HS-5 (cell line): ENCODE measurements at regions not wholly inside any gene's neighbourhood (a gene's known extent, or its start where the extent isn't known, plus 50 kb on each side); places are given as distances from the start of the nearest gene placed in this dataset.

Experiments used
- DNase-seq: peaks from one replicate; pipeline ENCODE4 v3.0.0-alpha.2; 2012; ENCODE audit warnings: low read depth

DNA sequence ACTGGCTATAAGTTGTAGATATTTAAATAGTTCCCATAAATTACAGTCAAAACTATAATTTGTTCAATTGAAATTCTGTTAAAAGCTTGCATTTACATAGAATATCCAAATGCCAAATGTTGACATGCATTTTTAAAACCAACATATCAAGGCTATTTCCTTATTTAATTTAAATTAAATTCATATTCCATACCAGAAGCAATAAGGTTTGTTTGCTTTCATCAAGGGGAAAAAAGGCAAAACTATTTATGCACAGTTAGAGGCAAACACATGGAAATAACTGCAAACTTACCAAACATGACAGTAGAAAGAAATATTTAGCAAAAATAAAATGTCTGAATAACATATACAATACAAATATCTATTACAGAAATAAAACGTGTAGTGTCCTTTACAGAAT lies 1581.2 kb upstream of the TENM4 start:
- no peak for DNase-seq

- no peak for DNase-seq
Measured at GRCh38 chr11:81010631-81011030, 1569.8 kb upstream of the TENM4 start.

- DNase-seq, result no peak
Measured at GRCh38 chr11:81007046-81007445, 1566.2 kb upstream of the TENM4 start.

- DNase-seq, result peak; percentile 91
Measured at GRCh38 chr11:81005595-81005994, 1564.8 kb upstream of the TENM4 start.

DNA sequence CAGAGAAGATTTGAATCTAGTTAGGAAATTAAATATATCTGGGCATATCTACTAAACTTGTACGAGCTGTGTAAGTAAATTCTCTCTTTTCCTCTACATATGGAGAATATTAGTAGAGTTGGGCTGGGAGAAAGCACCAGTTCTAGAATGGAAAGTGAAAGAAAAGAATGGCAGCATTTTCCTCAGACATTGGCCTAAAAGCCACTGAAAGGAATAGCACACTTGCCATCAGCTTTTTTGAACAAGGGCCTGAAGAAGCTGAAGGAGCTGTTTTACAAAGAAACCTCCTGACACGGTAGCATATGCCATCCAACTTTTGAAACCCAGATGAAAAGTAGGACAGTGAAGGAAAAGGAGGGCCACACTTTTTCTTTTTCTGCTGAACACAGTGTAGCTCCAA lies 1563.7 kb upstream of the TENM4 start:
- DNase-seq, result no peak

DNA sequence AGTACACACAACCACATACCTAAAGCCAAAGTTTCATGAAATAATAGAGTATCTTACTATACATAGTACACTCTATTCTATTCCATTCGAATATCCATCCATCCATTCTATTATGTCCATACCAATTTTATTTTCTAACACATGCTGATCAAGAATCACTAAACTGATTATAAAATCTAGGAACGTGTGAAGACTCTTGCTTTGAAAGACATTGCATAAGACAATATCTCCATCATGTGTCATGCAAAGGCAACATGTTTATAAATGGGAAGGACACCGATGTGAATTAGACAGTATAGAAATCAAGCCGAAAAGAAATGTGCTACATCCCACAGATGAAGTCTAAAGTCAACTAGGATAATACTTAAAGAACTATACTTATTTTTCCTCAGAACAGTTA lies 1561.5 kb upstream of the TENM4 start:
- no peak for DNase-seq

GRCh38 chr11:81000735-81001134 lies 1559.9 kb upstream of the TENM4 start:
- no peak for DNase-seq

DNA sequence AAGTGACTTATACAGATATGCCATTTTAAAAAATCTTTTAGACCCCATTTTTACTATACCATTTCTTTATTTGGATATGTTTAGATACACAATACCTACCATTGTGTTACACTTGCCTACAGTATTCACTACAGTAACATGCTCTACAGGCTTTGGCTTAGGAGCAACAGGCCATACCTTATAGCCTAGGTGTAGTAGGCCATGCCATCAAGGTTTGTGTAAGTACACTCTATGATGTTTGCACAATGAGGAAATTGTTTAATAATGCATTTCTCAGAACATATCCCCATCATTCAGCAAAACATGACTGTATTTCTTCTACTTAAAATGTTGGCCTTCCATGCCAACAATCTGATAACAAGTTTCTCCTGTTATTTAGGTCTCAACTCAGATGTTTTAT lies 1559.5 kb upstream of the TENM4 start:
- DNase-seq, result no peak

DNA sequence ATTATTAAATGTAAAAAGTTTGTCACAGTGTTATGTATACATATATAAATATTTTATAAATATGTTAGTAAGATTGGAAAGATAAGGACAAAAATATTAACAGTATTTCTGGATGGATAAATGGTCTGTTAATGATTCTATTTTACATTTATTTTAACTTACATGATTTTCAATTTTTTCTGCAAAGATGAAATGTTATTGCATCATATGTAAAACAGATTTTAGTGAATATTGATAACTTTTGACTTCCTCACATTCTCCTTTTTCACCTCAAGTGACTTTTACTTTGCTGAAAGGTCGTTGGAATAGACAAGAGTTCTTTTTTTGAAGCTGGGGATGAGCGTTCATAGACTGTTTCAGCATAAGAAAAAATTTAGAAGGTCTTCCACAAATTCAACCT lies 1554.7 kb upstream of the TENM4 start:
- no peak for DNase-seq

GRCh38 chr11:80993536-80993935 lies 1552.7 kb upstream of the TENM4 start:
- no peak for DNase-seq

DNA sequence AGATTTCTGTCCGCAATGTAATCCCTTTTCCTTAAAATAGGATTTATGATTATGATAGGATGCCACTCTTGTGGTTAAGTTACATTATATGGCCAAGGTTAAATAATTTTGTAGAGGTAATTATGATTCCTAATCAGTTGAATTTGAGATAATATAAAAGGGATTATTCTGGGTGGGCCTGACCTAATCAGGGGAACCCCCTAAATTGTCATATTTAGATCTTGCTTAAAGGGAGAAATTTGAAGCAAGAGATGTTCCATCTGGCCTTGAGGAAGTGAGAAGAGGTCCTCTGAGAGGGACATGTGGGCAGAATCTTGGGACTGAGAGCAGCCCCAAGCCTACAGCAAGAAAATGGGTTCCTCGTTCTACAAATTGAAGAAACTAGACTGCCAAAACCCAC lies 1550.1 kb upstream of the TENM4 start:
- DNase-seq, result no peak

DNA sequence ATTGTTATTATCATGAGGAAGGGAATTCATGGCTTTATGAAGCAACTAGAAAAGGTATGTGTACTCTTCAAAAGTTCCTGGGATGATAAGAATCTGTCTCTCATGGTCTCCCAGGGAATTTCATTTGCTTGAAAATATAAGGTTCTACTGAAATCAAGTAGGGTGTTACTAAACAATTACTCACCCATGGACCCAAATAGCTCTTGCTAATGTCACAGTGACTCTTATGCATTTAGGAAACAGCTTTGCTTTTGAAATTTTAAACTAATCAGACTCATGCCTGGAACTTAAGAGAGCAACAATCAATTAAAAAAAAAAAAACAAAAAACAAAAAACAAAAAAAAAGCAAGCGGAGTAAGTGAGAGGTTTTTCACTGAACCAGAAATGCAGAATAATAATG lies 1546.3 kb upstream of the TENM4 start:
- no peak for DNase-seq

- DNase-seq, result no peak
Measured at GRCh38 chr11:80986421-80987074, 1545.7 kb upstream of the TENM4 start.

DNA sequence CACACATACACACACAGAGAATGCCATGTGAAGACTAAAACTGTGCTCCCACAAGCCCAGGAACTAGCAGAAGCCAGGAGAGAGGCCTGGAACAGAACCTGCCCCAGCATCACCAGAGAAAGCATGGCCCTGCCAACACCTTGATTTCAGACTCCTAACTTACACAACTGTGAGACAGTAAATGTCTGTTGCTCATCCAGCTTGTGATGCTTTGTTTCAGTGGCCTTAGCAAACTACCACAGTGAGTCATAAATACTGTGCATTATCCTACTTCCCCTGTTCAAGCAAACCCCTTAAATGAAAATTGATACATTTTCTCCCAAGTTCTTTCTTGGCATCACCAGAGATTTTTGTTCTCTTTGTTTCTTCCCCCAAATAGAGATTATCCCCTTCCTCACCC lies 1539.4 kb upstream of the TENM4 start:
- DNase-seq, result peak; percentile 64

DNA sequence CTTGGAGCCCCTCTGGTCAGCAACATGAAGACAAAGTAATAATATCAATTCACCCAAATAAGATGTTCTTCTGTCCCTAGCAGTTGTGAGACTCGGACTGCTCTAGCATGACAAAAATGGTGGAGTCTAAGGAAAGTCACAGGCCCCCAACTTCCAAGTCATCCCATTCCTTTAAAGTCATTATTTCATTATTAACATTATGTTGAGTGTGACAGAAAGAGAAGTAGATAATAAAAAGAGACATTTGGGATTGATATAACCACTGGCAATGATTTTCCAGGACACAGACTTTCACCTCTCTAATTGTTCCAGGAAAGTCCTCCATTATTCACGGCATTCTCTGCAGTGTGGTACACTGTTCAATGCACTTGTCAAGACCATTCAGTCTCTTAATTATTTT lies 1533.0 kb upstream of the TENM4 start:
- DNase-seq, result no peak

DNA sequence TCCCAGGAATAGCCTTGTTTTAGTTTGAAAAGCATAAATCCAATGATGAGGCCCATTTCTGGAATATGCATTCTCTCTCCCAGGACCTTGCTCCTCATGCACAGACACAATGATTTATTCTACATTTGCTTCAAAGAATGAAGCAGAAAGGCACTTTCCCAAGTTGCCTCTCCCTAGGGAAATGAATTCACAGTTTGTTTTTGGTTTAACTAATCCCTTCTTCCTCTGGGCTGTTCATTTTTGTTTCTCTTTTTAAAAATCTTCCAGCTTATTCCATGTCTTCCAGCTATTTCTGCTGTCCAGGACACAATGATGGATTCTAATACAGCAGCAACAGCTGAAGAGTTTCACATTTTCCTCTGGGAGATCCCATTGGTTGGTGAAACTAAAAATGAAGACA lies 1529.2 kb upstream of the TENM4 start:
- no peak for DNase-seq

DNA sequence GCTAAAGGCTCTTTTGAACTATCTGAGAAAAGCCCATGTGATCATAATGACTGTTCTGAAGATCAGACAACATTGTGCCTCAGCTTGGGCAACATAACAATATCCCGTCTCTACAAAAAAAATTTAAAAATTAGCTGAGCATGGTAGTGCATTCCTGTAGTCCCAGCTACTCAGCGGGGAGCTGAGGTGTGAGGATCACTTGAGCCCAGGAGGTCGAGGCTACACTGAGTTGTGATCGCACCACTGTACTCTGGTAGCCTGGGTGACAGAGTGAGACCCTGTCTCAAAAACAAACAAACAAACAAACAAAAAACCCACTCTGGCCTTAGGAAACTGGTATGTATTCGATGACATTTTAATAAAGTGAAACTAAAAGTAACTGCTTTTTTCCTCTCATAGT lies 1526.8 kb upstream of the TENM4 start:
- no peak for DNase-seq

DNA sequence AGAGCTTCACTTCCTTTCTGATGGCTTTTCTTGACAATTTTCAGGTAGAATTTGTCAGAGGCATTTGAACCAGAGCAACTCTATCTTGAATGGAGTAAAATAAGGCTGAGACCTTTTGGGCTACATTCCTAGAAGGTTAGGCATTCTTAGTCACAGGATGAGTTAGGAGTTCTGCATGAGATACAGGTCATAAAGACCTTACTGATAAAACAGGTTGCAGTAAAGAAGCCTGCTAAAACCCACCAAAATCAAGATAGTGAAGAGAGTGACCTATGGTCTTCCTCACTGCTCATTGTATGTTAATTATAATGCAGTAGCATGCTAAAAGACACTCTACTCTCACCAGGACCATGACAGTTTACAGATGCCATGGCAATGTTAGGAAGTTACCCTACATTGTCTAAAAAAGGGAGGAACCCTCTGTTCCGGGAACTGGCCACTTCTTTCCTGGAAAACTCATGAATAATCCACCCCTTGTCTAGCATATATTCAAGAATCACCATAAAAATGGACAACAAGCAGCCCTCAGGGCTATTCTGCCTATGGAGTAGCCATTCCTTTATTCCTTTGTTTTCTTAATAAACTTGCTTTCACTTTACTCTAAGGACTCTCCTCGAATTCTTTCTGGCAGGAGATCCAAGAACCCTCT lies 1519.7 kb upstream of the TENM4 start:
- no peak for DNase-seq

DNA sequence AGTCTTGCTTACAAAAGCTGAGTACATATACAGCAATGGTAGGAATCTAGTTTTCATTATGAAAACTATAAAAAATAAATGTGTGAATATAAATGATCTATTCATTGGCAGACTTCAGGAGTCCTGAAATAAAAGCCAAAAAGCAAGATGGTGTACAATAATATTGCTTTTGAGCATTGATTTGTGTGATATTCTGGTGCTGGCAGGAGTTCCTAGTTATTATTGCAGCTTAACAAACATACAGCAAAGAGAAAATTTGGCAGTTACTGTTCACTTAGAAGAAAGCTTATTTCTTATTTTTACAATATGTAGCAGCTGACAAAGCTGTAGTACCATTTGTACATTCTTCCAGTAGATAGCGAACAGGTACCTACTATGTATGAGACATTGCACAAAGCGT lies 1518.9 kb upstream of the TENM4 start:
- no peak for DNase-seq

- no peak for DNase-seq
Measured at GRCh38 chr11:80958987-80959386, 1518.2 kb upstream of the TENM4 start.

DNA sequence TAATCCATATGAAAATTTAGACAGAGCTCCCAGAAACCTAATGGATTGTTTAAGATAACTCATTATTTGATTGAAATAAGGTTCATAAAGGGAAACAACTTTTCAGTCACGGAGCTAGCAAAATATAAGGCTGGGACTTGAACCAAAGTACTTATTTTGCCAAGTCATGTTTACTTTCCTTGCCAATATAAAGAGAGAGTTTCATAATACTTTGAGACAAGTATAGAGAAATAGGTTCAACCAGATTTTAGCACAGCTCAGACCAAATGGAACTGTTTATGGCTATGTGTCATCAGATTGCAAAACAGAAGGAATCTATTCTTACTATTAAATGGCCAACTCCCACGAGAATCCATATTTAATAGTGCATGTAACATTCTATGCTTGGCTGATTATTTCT lies 1517.5 kb upstream of the TENM4 start:
- DNase-seq, result peak; percentile 76

DNA sequence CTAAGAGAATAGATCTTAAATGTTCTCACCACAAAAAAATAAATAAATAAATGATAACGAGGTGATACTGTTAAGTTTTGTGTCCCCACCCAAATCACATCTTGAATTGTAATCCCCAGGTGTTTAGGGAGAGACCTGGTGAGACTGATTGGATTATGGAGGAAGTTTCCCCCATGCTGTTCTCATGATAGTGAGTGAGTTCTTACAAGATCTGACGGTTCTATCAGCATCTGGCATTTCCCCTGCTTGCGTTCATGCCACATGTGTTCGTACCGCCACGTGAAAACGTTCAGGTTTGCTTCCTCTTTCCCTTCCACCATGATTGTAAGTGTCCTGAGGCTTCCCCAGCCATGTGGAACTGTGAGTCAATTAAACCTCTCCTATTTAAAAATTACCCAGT lies 1514.8 kb upstream of the TENM4 start:
- no peak for DNase-seq

DNA sequence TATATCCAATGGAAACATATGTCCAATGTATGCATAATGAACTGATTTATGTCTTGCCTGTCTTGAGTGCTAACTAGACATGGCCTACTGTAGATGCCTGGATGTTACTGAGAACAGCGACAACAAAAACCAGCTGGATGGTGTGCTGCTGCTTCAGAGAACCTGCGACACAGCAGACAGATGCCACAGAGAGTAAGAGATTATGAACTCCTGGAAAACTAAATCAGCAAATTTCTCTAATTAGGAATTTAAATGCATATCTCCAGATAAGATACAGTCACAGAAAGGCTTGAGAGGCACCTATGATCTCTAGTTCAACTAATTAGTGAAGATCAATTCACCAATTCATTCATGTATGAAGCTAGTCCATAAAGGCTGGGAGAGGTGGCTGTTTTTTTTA lies 1508.0 kb upstream of the TENM4 start:
- no peak for DNase-seq

- no peak for DNase-seq
Measured at GRCh38 chr11:80944758-80945157, 1503.9 kb upstream of the TENM4 start.
